ENCODE measurements at regions not wholly inside any gene's neighbourhood (a gene's known extent, or its start where the extent isn't known, plus 50 kb on each side); places are given as distances from the start of the nearest gene placed in this dataset.

DNA sequence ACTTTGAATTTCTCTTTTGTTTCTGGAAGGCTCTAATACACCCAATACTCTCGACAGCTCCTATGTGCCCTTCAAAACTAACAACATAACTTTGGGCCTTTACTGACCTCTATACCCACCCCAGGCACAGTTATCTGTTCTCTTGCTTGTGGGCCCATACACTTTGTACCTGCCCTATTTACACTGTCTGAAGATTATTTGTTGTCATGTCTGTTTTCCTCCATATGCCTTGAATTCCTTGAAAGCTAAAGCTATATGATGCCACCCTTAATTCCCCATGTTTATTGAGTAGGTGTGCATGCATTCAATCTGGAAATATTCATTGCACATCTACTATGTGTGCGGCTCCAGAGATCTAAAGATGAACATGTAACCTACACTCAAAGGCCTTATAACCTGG is 267.6 kb downstream of the PLPP3 start:
- Histone ChIP-seq H3K36me3 (ENCODE audit: low read depth, low read length) (no peaks in the 10 kb centered on the region), H3K9ac (ENCODE audit: low read length) (no peak overlapping the region), H3K27me3 (ENCODE audit: low read length) (no peaks in the 10 kb centered on the region), H3K9me3 (ENCODE audit: low read length) (no peaks in the 10 kb centered on the region), H3K79me2 (ENCODE audit: low read length) (no peaks in the 10 kb centered on the region), H3K27ac (ENCODE audit: low read length) (no peak overlapping the region), H4K20me1 (ENCODE audit: low read length) (no peaks in the 10 kb centered on the region), H3K4me2 (ENCODE audit: low read length) (no peak overlapping the region), H3K4me3 (ENCODE audit: low read length) (no peak overlapping the region), H3F3A (ENCODE audit: low read length, unreplicated experiment) (no peaks in the 10 kb centered on the region), H2AFZ (ENCODE audit: low read length) (no peak overlapping the region), H3K4me1 (ENCODE audit: insufficient read depth, low read length) (peaks cover 10% of the 10 kb centered on the region), H3K9me2 (replicated peaks; ENCODE audit: low read length) (no peaks in the 10 kb centered on the region)
- no TSS peak for BruUV-seq (replicated peaks)
- DNase-seq (no peak), ATAC-seq (no peak)
- ChIA-PET POLR2A (ENCODE audit: unreplicated experiment) (no interaction called here), CTCF (no interaction called here)
- intact Hi-C loops (cut with micrococcal nuclease): no loop called here
- TF ChIP-seq, protein P1, sequence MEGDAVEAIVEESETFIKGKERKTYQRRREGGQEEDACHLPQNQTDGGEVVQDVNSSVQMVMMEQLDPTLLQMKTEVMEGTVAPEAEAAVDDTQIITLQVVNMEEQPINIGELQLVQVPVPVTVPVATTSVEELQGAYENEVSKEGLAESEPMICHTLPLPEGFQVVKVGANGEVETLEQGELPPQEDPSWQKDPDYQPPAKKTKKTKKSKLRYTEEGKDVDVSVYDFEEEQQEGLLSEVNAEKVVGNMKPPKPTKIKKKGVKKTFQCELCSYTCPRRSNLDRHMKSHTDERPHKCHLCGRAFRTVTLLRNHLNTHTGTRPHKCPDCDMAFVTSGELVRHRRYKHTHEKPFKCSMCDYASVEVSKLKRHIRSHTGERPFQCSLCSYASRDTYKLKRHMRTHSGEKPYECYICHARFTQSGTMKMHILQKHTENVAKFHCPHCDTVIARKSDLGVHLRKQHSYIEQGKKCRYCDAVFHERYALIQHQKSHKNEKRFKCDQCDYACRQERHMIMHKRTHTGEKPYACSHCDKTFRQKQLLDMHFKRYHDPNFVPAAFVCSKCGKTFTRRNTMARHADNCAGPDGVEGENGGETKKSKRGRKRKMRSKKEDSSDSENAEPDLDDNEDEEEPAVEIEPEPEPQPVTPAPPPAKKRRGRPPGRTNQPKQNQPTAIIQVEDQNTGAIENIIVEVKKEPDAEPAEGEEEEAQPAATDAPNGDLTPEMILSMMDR (conservative IDR thresholded peaks at IDR 0.05; ENCODE audit: low read depth, low read length): no peak
- TF ChIP-seq EZH2 (IDR thresholded peaks at IDR 0.05; ENCODE audit: low read length, unreplicated experiment) (no peak), EZH2phosphoT487 (IDR thresholded peaks at IDR 0.05; ENCODE audit: borderline replicate concordance, low read length) (no peak)

DNA sequence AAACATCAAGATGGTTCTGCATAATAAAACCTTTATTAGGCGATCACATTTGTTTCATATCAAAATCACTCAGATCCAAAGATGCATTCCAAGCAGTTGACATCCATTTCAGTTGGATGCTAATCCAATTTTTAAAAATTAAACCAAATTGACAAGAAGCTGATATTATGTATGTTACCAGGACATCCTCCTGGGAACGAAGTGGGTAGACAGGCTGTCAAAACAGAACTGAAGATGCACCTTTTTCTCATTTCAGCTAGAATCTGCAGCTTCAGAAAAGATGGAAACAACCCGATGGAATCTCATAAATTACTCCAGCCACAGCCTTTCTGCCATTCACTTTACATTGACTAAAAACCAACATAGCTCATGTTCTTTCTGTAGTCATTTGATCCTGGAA is 268.4 kb downstream of the PLPP3 start:
- intact Hi-C loops (cut with micrococcal nuclease): no loop called here
- no peak for TF ChIP-seq EZH2phosphoT487 (IDR thresholded peaks at IDR 0.05; ENCODE audit: borderline replicate concordance, low read length)
- TF ChIP-seq EZH2 (IDR thresholded peaks at IDR 0.05; ENCODE audit: low read length, unreplicated experiment): no peak
- TF ChIP-seq, protein P1 (conservative IDR thresholded peaks at IDR 0.05; ENCODE audit: low read depth, low read length): no peak
- DNase-seq (no peak), ATAC-seq (no peak)
- Histone ChIP-seq H3K4me2 (ENCODE audit: low read length) (no peak overlapping the region), H3K9ac (ENCODE audit: low read length) (no peak overlapping the region), H3K9me3 (ENCODE audit: low read length) (no peaks in the 10 kb centered on the region), H3K4me1 (ENCODE audit: insufficient read depth, low read length) (peaks cover 7% of the 10 kb centered on the region), H3K79me2 (ENCODE audit: low read length) (no peaks in the 10 kb centered on the region), H3F3A (ENCODE audit: low read length, unreplicated experiment) (no peaks in the 10 kb centered on the region), H3K9me2 (replicated peaks; ENCODE audit: low read length) (no peaks in the 10 kb centered on the region), H4K20me1 (ENCODE audit: low read length) (no peaks in the 10 kb centered on the region), H3K27me3 (ENCODE audit: low read length) (no peaks in the 10 kb centered on the region), H3K36me3 (ENCODE audit: low read depth, low read length) (no peaks in the 10 kb centered on the region), H2AFZ (ENCODE audit: low read length) (no peak overlapping the region), H3K27ac (ENCODE audit: low read length) (no peak overlapping the region), H3K4me3 (ENCODE audit: low read length) (no peak overlapping the region)
- no TSS peak for BruUV-seq (replicated peaks)
- POLR2A ChIA-PET (ENCODE audit: unreplicated experiment): no interaction called here
- CTCF ChIA-PET: no interaction called here

DNA sequence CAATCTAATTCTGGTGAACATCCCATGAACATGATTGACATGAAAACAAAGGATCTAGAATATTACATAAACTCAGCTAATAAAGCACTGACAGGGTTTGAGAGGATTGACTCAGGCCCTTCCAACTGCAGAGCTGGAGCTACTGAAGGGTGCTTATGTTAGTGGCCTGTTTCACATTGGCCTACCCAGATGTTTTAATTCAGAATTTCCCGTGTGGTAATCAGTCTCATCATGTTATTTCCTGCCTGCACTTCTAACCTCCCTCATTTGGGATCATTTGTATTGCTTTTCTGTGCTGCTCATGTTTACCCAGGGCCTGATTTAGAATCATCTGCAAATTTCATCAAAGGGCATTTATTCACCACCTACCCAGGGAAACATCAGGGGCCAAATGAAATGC is 270.3 kb downstream of the PLPP3 start:
- TF ChIP-seq EZH2 (IDR thresholded peaks at IDR 0.05; ENCODE audit: low read length, unreplicated experiment) (no peak), EZH2phosphoT487 (IDR thresholded peaks at IDR 0.05; ENCODE audit: borderline replicate concordance, low read length) (no peak)
- TF ChIP-seq, protein P1 (conservative IDR thresholded peaks at IDR 0.05; ENCODE audit: low read depth, low read length): no peak
- Histone ChIP-seq H3F3A (ENCODE audit: low read length, unreplicated experiment) (no peaks in the 10 kb centered on the region), H3K9me3 (ENCODE audit: low read length) (no peaks in the 10 kb centered on the region), H3K4me3 (ENCODE audit: low read length) (no peak overlapping the region), H3K9me2 (replicated peaks; ENCODE audit: low read length) (no peaks in the 10 kb centered on the region), H3K9ac (ENCODE audit: low read length) (no peak overlapping the region), H3K27ac (ENCODE audit: low read length) (no peak overlapping the region), H3K79me2 (ENCODE audit: low read length) (no peaks in the 10 kb centered on the region), H2AFZ (ENCODE audit: low read length) (no peak overlapping the region), H4K20me1 (ENCODE audit: low read length) (no peaks in the 10 kb centered on the region), H3K4me2 (ENCODE audit: low read length) (no peak overlapping the region), H3K27me3 (ENCODE audit: low read length) (no peaks in the 10 kb centered on the region), H3K36me3 (ENCODE audit: low read depth, low read length) (no peaks in the 10 kb centered on the region), H3K4me1 (ENCODE audit: insufficient read depth, low read length) (no peaks in the 10 kb centered on the region)
- ChIA-PET POLR2A (ENCODE audit: unreplicated experiment) (no interaction called here), CTCF (no interaction called here)
- BruUV-seq (replicated peaks): no TSS peak
- intact Hi-C loops (cut with micrococcal nuclease): loop anchor here (10.0 kb wide), 1 partner anchor 266 kb away; the partner anchor contains the start of gene PLPP3
- DNase-seq (no peak), ATAC-seq (no peak)
